DMS 273 (cell line): ENCODE measurements at regions not wholly inside any gene's neighbourhood (a gene's known extent, or its start where the extent isn't known, plus 50 kb on each side); places are given as distances from the start of the nearest gene placed in this dataset.
A peak's percentile ranks its signal among the peaks of the same experiment; 100 is the strongest.
"Not testable (repeated sequence)": the region's sequence is repeated elsewhere in the genome, so short reads cannot be mapped to it uniquely, and the experiment has no call there.

Experiments
- DNase-seq: peaks from one replicate; lab custom pipeline; 2025; ENCODE audit not compliant: unreplicated experiment; lab: John Stamatoyannopoulos, UW

DNA sequence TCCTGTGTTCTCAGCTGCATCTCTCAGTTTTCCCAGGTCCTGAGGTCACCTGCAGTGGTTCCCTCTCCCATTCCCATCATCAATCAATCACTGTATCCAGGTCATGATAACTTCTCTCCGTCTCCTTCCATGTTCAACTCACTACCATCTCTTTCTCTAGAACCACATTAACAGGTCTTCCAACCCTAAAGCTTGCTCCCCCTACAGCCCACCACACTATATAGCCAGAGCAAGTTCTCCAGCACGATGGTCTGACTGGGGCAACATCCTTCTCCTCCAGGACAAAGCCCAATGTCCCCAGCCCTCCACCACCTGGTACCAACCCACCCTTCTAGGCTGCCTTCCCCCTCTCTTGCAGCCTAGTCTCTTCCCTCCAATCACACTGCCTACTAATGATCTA is 241.6 kb downstream of the CDK5RAP2 start:
- no peak for DNase-seq

DNA sequence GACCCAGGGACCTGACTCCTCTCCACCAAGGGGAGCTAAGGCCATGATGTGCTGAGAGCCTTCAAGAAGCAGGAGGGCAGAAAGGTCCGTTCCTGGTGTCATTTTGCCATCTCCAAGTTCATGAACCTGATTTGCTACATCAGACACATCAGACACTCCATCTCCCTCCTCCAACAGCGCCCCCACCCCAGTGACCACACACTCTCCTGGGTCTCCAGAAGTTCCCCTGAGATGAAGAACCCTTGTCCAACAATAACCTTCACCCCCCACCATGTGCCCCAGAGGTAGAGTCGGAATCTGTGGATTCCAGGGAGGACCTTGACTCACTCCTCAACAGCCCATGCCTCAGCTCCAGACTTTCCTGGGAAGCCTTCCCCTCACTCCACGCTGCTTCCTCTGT is 242.8 kb downstream of the CDK5RAP2 start:
- no peak for DNase-seq

DNA sequence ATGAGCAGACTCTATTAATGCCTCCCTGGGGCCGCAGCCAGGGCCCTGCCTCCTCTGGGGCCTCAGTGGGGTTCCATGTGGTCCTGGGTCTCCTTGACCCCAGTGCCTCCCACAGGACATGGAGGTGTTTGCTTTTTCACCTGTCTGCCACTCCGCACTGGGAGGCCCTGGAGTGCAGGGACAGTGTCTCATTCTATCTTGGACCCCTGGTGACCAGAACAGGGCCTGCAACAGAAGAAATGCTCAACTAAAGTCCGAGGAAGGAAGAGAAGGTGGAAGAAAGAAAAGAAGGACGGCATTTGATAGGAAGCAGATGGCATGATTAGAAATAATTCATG is 243.2 kb downstream of the CDK5RAP2 start:
- DNase-seq: no peak

DNA sequence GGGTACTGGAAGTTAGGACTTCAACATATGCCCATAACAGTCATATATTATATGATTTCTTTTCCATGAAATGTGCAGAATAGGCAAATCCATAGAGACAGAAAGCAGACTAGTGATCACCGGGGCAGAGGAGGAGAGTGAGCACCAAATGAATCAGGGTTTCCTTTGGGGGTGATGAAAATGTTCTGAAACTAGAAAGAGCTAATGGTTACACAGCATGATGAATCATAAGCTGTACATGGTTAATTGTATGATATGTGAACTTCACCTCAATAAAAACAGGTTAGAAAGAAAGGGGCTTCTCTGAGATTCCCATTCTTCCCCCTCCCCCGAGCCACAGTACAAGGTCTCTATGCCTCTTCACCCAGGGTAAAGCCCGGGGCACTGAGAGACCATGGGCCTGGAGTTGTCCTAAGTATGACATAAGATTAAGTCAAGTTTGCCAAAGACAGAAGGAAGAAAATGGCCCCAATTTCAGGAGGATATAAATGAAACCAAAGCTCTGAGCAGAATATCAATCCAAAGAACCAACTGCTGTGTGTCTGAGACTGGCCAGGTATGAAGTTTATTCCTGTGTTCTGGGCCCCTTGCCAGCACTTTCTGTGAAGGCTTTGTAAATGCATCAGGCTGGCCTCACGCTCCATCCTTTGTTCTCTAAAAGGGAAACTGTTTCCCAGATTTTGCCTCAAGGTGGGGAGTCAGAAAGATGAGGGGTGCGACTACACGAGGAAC is 243.8 kb downstream of the CDK5RAP2 start:
- DNase-seq: no peak

DNA sequence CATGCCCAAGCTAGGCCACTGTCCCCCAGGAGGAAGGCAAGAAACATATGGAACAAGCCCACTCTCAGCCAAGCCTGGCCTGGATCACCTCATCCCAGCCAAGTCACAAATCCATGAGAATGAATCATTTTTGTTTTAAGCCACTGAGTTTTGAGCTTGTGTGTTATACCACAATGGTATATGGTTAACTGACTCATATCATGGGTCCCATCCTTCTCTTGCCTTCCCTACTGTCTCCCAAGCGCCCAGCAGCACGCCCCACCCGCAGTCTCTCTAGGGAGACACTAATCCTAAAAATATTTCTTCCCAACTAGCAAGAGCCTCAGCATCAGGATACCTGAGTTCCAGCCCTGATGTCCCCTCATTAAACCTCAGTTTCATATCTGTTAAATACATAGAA is 248.1 kb downstream of the CDK5RAP2 start:
- no peak for DNase-seq

DNA sequence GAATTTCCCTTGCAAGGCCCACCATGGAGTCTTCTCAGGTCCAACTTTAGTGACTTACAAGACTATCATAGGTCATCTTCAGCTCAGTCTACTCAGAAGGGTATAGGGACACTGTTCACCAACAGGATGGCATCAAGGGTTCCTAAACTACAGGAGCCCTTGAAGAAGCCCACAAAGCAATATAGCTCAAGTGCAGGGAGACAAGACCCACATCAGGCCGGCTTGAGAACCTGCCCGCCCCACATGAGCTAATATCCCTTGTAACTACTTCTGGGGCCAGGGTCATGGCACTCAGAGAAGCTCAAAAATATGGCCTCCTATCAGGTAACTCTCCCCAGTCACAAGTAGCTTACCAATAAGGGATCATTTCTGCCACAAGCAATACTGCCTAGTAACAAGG is 249.9 kb downstream of the CDK5RAP2 start:
- no peak for DNase-seq

DNA sequence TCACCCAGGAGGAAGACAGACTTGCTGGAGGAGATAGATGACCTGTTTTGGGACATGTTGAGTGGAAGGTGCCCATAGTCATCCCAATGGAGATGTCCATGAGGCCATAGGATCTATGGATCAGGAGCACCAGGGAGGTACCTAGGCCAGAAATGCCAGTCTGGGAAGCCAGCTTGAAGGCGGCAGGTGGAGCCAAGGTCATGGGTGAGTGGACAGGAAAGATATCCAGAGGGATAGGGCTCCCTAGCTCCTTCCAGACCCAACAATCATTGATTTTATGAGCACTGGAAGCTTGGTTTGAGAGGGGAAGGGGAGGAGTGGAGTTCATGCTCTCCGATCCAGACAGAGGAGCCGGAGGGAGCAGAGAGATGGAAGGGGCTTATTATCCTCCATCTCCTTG is 252.6 kb downstream of the CDK5RAP2 start:
- no peak for DNase-seq

DNA sequence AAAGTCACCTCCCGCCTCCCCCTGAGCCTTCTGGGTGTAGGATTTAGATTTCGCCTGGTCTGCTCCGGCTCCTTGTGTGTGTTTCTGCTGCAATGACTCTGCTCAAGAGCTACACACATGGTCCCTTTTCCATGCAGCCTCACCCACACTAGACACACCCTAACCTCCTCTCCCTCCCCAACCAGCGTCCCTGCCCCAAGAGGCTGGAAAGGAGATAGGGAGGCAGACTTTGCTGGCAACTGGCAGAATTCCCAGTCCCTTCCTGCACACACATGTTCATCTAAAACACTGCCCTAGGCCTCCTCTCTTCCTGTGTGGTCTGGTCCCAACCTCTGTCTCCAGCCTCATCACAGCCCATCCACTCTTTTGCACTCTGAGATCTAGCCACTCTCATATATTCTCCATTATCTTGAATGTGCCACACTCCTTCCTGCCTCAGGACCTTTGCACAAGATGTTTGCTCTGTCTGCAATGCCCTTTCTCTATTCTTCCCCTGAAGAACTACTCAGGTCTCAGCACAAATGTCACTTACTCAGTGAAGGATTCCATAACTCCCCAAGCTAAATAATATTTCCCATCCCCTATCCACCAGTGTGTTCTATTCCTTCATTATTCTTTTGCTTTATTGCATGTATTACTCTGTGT is 253.8 kb downstream of the CDK5RAP2 start:
- DNase-seq: peak; percentile 73

DNA sequence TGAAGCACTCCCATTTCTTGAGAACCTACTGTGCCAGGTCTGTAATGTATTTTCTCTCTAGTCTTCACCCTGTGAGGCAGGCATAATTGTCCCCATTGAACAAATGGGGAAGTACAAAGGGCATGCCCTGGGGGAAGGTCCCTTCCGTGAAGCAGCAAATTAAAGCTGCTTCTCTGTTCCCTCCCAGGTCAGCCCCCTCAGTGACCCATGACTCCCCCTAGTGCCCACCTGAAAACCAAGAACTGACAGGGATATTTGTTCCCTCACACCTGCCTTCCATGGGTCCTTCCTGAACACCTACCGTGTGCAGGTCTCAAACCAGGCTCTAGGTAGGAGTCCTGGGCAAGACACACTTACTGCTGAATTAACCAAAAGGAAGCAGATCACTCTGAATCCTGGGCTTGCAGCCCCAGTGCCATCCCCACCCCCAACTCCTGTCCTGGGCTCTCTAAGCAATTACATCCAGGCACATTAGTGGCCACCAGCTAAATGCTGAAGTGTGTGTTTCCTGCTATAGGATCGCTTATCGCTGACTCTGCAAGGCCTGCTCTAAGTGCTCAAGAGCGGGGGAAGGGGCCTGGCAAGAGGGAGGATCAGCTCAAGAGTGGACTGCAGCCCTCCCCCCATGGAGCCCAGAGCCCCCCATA is 254.8 kb downstream of the CDK5RAP2 start:
- DNase-seq: peak; percentile 48

DNA sequence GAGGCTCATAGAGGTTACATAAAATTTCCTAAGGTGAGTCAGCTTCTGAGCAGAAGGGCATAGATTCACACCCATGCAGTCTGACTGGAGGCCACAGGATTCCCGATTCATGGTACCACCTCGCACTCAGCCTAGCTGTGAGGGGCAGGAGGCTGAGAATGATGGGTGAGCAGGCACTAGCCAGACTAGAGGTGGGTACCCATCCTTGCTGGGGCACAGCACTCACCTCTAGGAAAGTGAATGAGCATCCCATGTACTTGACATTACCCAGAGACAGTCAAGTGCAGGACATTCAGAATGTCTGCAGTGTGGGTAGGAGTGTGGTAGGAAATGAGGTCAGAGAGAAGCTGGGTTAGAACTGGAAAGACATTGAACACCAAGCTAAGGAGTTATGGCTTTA is 255.5 kb downstream of the CDK5RAP2 start:
- no peak for DNase-seq

DNA sequence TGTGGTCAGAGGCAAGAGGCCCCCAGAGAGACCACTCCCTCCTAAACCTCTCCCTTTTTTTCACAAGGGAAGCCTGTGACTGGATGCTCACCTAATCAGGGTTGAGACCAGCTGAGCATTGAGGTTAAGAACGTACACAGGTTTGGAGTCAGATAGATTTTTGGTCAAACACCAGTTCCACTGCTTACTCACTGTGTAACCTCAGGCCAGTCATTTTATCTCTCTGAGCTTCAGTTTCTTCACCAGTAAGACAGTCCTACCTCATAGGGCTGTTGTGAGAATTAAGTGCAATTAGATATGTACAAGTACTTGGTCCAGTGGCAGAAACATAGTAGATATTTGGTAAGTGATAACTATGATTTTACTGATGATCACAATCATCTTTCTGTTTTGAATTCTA is 256.8 kb downstream of the CDK5RAP2 start:
- DNase-seq: no peak

DNA sequence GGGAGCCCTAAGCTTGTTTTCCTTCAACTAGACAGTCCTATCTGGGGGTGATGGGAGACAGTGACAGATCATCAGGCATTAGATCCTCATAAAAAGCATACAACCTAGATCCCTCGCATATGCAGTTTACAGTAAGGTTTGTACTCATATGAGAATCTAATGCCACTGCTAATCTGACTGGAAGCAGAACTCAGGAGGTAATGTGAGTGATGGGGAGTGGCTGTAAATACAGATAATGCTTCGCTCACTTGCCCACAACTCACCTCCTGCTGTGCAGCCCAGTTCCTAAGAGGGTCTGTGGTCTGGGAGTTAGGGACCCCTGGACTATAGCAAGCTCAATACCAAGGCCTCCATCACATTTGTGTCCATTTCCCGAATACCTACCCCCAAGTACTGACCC is 260.5 kb downstream of the CDK5RAP2 start:
- DNase-seq: no peak

DNA sequence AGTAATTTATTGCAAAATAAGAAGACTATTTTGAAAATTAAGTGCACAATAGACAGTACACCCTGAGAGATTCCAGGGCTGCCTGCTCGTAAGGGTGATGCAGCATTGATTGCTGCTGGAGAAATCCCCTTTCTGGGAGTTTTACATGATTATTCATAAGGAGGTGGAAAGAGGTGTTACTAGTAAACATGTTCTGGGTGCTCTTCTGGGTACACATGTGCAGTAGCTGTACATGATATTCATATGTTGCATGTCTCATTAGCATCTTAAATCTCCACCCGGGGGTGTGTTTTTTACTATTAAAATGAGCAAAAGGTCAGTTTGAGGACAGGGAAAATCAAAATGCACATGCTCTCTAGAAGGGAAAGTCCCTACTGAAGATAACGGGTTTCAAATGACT is 264.8 kb downstream of the CDK5RAP2 start:
- no peak for DNase-seq

DNA sequence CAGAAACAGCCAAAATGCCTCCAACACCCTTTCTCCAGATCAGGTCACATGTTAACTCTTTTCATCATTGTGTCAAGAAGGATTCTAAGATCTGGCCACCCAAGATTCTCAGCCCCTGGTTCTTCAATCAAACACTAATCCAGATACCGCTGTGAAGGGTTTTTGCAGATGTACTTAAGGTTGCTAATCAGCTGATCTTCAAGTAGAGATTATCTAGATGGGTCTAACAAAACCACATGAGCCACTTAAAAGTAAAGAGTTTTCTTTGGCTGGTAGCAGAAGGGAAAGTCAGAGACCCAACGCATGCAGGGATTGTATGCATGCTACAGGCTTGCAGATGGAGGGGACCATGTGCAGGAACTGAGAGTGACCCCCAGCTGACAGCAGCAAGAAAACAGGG is 267.9 kb downstream of the CDK5RAP2 start:
- DNase-seq: no peak

DNA sequence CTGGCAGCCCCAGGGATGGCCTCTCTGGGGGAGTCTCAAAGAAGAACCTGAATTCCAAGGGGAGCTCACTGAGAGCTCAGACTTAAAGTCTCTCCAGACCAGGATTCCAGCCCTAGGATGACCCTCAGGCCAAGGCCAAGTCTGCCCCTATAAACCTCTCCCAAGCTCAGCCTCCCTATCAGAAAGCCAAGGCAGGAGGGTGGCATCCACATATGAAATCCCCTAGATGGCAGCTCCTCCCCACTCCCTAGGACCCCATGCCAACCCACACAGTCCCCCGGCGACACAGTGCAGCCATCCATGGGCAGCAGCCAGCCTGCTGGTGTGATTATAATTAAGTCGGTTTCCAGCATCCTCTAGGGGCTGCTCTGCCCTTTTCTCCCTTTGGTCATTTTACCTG is 269.9 kb downstream of the CDK5RAP2 start:
- peak; percentile 14 for DNase-seq

DNA sequence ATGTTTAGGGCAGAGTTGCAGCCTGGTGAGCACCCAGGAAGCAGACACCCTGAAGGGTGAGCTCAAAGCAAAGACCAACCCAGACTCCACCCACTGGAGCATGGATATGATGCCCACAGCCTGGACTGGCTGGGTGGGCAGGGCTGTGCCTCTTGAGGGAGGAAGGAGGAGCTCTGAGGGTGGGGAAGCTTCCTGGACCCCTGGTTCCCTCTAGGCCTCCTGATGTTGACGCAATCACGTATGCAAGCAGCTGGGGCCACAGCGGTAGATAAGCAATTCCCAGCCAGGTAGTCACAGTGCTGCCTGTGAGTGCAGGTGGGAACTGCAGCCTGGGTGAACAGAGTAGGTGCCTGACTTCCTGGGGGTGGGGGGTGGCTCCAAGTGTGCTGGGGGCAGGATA is 271.5 kb downstream of the CDK5RAP2 start:
- DNase-seq: no peak

DNA sequence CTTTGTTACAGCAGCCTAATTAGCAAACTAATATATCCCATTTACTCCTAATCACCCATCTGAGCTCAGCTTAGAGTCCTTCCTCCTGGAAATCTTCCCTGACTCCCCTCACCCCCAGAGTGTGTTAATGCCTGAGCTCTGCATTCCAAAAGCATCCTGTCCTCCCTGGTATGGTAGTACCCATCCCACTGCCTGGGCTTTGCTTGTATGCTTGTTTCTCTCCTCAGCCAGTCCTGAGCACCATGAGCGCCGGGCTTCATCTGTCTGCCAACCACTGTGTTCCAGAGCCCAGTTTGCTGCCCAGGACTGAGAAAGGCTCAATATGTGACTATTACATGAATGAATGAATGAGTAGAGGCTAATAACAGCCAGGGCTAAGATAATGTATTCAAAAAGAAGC is 272.4 kb downstream of the CDK5RAP2 start:
- DNase-seq: no peak

DNA sequence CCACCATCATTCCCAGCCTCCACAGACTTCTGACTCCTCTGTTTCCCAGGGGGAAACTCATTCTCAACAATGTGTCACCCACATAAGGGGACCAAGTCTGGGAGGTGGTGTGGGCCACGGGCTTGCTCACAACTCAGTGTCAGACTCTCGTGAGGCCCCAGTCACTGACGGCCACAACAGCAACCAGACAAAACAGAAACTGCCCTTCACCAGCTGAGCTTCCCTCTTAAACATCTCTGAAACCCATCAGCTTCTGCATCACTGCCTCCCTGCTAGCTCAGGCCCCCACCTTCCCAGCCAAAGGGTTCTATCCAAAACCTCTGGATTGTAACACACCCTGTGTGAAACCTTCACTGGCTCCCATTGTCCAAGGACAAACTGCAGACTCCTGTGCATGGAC is 273.4 kb downstream of the CDK5RAP2 start:
- no peak for DNase-seq

DNA sequence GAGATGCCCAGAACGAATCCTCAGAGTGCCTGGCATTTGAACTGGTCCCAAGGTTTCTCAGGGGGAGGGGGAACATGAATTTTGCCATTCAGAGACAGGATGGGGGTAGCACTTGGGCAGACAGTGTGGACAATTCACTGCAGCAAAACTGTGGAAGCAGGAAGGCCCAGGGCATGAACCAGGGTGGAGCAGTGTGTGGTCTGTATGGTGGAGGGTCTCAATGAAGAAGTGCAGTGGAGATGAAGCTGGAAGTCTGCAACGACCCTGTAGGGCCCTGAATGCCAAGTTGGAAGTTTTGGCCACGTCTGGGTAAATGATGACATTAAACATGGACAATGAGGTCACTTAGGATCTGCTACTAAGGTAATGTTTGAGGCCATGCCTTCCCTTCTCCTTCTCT is 273.9 kb downstream of the CDK5RAP2 start:
- DNase-seq: no peak

DNA sequence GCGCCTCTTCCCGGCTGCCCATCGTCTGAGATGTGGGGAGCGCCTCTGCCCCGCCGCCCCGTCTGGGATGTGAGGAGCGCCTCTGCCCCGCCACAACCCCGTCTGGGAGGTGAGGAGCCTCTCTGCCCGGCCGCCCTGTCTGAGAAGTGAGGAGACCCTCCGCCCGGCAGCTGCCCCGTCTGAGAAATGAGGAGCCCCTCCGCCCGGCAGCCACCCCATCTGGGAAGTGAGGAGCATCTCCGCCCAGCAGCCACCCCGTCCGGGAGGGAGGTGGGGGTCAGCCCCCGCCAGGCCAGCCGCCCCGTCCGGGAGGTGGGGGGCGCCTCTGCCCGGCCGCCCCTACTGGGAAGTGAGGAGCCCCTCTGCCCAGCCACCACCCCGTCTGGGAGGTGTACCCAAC is 275.1 kb downstream of the CDK5RAP2 start:
- not testable (repeated sequence) for DNase-seq

DNA sequence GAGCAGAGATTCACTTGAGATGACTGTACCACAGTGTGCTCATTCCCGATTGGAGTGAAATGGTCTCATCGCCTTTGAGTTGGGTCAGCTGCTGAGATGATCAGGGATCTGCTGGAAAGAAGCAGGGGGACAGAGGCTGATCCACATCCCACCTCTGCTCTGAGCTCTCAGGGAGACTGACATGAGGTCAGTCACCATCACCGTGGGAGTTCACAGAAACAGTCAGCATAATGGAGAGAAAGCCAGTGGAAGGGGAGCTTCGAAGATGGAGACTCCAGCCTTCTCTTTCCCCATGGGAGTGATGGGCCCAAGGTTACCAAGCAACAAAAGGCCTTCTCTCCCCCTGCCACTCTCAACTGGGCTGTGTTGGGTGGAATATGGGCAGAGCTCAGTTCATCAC is 276.4 kb downstream of the CDK5RAP2 start:
- no peak for DNase-seq

DNA sequence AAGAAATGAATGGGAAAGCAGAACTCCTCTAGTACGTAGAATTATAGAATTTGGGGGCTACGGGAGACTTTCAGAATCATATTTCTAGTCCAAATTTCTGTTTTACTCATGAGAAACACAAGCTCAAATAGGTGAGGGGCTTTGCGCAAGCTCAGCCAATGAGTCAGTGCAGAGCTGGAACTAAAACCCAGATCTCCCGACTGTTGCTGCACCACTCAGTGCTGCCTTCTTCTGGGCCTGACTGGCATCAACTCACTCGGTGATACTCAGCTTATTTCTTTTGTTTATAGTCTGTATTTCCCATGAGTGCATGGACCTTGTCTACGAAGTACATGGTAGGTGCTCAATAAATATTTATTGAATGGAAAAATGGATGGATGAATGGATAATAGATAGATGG is 280.2 kb downstream of the CDK5RAP2 start:
- peak; percentile 9 for DNase-seq

DNA sequence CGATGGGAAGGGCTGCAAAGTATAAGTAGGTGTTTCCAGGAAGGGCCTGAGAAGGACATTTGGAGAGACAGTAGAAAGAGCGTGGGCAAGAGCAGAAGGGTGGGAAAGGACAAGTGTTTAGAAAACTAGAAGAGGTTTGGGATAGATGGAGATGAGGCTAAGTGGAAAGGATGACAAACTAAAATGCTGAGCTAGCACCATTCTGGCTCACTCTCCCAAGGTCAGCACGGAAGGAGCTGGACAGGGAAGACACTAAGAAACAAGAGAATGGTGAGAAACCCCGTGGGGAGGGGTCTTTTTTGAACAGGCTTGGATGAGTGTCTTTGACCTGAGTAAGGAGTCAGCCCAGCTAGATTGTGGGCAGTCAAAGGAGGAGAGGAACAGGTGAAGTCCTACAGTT is 286.0 kb downstream of the CDK5RAP2 start:
- DNase-seq: no peak
